GM23338 (cell line): ENCODE measurements at regions not wholly inside any gene's neighbourhood (a gene's known extent, or its start where the extent isn't known, plus 50 kb on each side); places are given as distances from the start of the nearest gene placed in this dataset.

ENCODE experiments used
- ATAC-seq: fragments of 200-7000 bp; cut with Tn5 transposase; 3 replicates; pipeline ENCODE4 v1.9.1; 2020
- DNase-seq: peaks from one replicate; pipeline ENCODE4 v3.0.0-alpha.2; 2015; ENCODE audit warnings: low spot score
- H2AFZ ChIP-seq: fragments of 200-600 bp; sonication (generic); 2 replicates; pipeline ENCODE4 v1.8.0; 2016; ENCODE audit warnings: antibody characterized with exemption, mild to moderate bottlenecking, moderate library complexity
- H3F3A ChIP-seq: fragments of 200-600 bp; sonication (generic); replicated peaks from 2 replicates; pipeline ENCODE4 v1.8.0; 2017; ENCODE audit warnings: antibody characterized with exemption, mixed run types, low read depth
- H3K27ac ChIP-seq: fragments of 200-600 bp; sonication (generic); 2 replicates; pipeline ENCODE4 v1.6.1; 2016; ENCODE audit warnings: low read depth
- H3K27me3 ChIP-seq: fragments of 200-600 bp; sonication (generic); 2 replicates; pipeline ENCODE4 v1.8.0; 2016; ENCODE audit warnings: mild to moderate bottlenecking, mixed run types, moderate library complexity; ENCODE audit not compliant: insufficient read depth
- H3K36me3 ChIP-seq: fragments of 200-600 bp; sonication (generic); 2 replicates; pipeline ENCODE4 v1.8.0; 2016; ENCODE audit warnings: mild to moderate bottlenecking; ENCODE audit not compliant: insufficient read depth
- H3K4me1 ChIP-seq: fragments of 200-600 bp; sonication (generic); 2 replicates; pipeline ENCODE4 v1.8.0; 2016; ENCODE audit warnings: mild to moderate bottlenecking, moderate library complexity; ENCODE audit not compliant: insufficient read depth
- H3K4me2 ChIP-seq: fragments of 200-600 bp; sonication (generic); 2 replicates; pipeline ENCODE4 v1.7.1; 2017; ENCODE audit warnings: mixed run types
- H3K4me3 ChIP-seq: fragments of 200-600 bp; sonication (generic); 2 replicates; pipeline ENCODE4 v1.6.1; 2016; ENCODE audit warnings: mixed run types
- H3K79me2 ChIP-seq: fragments of 200-600 bp; sonication (generic); replicated peaks from 2 replicates; pipeline ENCODE4 v1.8.0; 2017; ENCODE audit warnings: mild to moderate bottlenecking; ENCODE audit not compliant: insufficient read depth
- H3K9me2 ChIP-seq: fragments of 200-600 bp; sonication (generic); 2 replicates; pipeline ENCODE4 v1.8.0; 2017; ENCODE audit not compliant: insufficient read depth
- H4K20me1 ChIP-seq: fragments of 200-600 bp; sonication (generic); replicated peaks from 2 replicates; pipeline ENCODE4 v1.8.0; 2017; ENCODE audit warnings: mild to moderate bottlenecking; ENCODE audit not compliant: insufficient read depth
- H3K27ac Mint-ChIP-seq: 2 replicates; pipeline ENCODE4 v1.8.0; 2020; ENCODE audit warnings: inconsistent platforms, mild to moderate bottlenecking, moderate library complexity, mixed read lengths
- H3K27me3 Mint-ChIP-seq: 3 replicates; pipeline ENCODE4 v1.8.0; 2022; ENCODE audit warnings: low read depth, mild to moderate bottlenecking, moderate library complexity, mixed read lengths, inconsistent platforms; ENCODE audit not compliant: insufficient read depth, poor library complexity
- H3K36me3 Mint-ChIP-seq: 3 replicates; pipeline ENCODE4 v1.8.0; 2021; ENCODE audit warnings: low read depth, mild to moderate bottlenecking, inconsistent platforms, moderate library complexity, mixed read lengths
- H3K4me1 Mint-ChIP-seq: 3 replicates; pipeline ENCODE4 v1.8.0; 2020; ENCODE audit warnings: mild to moderate bottlenecking, inconsistent platforms, mixed read lengths
- H3K4me3 Mint-ChIP-seq: 3 replicates; pipeline ENCODE4 v1.8.0; 2021; ENCODE audit warnings: moderate library complexity, mild to moderate bottlenecking, inconsistent platforms, mixed read lengths
- H3K9me3 Mint-ChIP-seq: 3 replicates; pipeline ENCODE4 v1.8.0; 2020; ENCODE audit warnings: moderate library complexity, mild to moderate bottlenecking, inconsistent platforms, mixed read lengths
- CTCF ChIP-seq, 2 experiments: fragments of 200-600 bp in 1 of 2; sonication (generic) in 1 of 2; conservative IDR thresholded peaks; 2 replicates each; pipeline versions ENCODE4 v1.5.1 to v1.6.1; 2016 to 2017; ENCODE audit warnings: antibody characterized with exemption in 2 of 2, low read depth in 2 of 2, mild to moderate bottlenecking in 2 of 2, moderate library complexity in 1 of 2
- ETS1 ChIP-seq: IDR thresholded peaks from 2 replicates; pipeline ENCODE4 v1.6.1; 2016; ENCODE audit warnings: antibody characterized with exemption
- EZH2phosphoT487 ChIP-seq: fragments of 200-600 bp; sonication (generic); IDR thresholded peaks from one replicate; pipeline ENCODE4 v1.8.1; 2018; ENCODE audit warnings: antibody characterized with exemption; ENCODE audit not compliant: unreplicated experiment
- POLR2AphosphoS5 ChIP-seq: IDR thresholded peaks from 2 replicates; pipeline ENCODE4 v1.6.1; 2016; ENCODE audit warnings: antibody characterized with exemption, low read depth
- REST ChIP-seq: IDR thresholded peaks from one replicate; pipeline ENCODE4 v1.6.1; 2018; ENCODE audit warnings: antibody characterized with exemption; ENCODE audit not compliant: unreplicated experiment
- ZNF331 ChIP-seq: fragments of 250-450 bp; sonication (Bioruptor Pico); IDR thresholded peaks from 2 replicates; pipeline ENCODE4 v1.5.0; 2020; ENCODE audit warnings: low read depth, mild to moderate bottlenecking, moderate library complexity
- ZNF462 ChIP-seq: fragments of 250-450 bp; sonication (Bioruptor Pico); IDR thresholded peaks from 2 replicates; pipeline ENCODE4 v1.5.0; 2020; ENCODE audit warnings: mild to moderate bottlenecking, moderate library complexity

GRCh38 chr18:24678107-24678506, 217.7 kb downstream of the HRH4 start:
- Mint-ChIP-seq H3K9me3 (no peaks in the 10 kb centered on the region), H3K4me1 (no peaks in the 10 kb centered on the region), H3K27ac (no peak overlapping the region), H3K4me3 (no peak overlapping the region), H3K36me3 (no peaks in the 10 kb centered on the region), H3K27me3 (peaks cover 2% of the 10 kb centered on the region)
- Histone ChIP-seq H3K36me3 (no peaks in the 10 kb centered on the region), H3K4me2 (no peak overlapping the region), H3K9me2 (peaks cover 5% of the 10 kb centered on the region), H3K79me2 (no peaks in the 10 kb centered on the region), H2AFZ (no peak overlapping the region), H3K27me3 (no peaks in the 10 kb centered on the region), H3K27ac (no peak overlapping the region), H3K4me3 (no peak overlapping the region), H3K4me1 (no peaks in the 10 kb centered on the region), H4K20me1 (no peaks in the 10 kb centered on the region), H3F3A (no peaks in the 10 kb centered on the region)
- no peak for TF ChIP-seq CTCF (conservative IDR thresholded peaks at IDR 0.05; ENCODE audit: low read depth in 2 of 2)
- TF ChIP-seq ETS1 = no peak
- no peak for TF ChIP-seq EZH2phosphoT487
- TF ChIP-seq REST = no peak
- no peak for TF ChIP-seq POLR2AphosphoS5
- TF ChIP-seq ZNF462 (CRISPR knock-in tag) = no peak
- TF ChIP-seq ZNF331 (CRISPR knock-in tag) = no peak
- DNase-seq (no peak), ATAC-seq (no peak)
